GM13976 (cell line): ENCODE measurements at regions not wholly inside any gene's neighbourhood (a gene's known extent, or its start where the extent isn't known, plus 50 kb on each side); places are given as distances from the start of the nearest gene placed in this dataset.

Experiments used
- DNase-seq: peaks from one replicate; pipeline ENCODE4 v3.0.0; 2012; ENCODE audit warnings: low spot score
- in situ Hi-C: fragments of 300-500 bp; cut with MboI; formaldehyde crosslinking; loops from one replicate; pipeline ENCODE4 v1.12.0; 2022; ENCODE audit warnings: low sequenced_read_pairs, mixed read lengths, inconsistent platforms; ENCODE audit not compliant: unreplicated experiment
- TF ChIP-seq, protein P1 (sequence below): IDR thresholded peaks from 2 replicates; pipeline ENCODE4 v1.5.1; 2012; ENCODE audit warnings: borderline replicate concordance, mild to moderate bottlenecking; ENCODE audit not compliant: insufficient read depth; ENCODE audit errors: extremely low read depth, missing control alignments, control extremely low read depth

DNA sequence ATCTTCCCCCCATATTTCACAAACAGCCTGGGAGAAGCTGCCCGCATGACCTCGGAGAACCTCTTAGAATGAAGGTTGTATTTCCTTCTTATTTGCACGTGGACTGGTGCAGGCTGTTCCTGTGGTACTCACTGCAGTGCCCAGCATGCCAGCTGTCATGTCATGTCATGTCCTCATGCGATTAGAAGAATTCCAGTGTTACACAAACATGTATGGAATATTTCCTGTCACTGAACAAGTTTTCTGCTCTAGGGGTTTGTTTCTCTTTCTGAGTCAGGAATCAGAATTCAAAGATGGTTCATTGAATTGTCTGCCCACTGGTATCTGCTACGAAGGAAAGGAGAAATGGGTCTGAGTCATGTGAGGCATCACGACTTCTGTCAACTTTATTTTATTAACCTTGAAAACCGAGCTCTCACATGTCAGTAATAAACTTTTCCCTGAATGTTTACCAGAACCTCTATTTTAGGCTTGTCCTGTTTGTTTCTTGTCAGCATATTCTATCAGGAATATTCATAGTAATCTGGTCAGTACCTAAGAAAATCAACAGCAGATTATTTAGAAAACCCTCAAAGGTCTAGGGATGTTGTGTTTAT is 415.6 kb downstream of the GADD45G start:
- TF ChIP-seq, protein P1, sequence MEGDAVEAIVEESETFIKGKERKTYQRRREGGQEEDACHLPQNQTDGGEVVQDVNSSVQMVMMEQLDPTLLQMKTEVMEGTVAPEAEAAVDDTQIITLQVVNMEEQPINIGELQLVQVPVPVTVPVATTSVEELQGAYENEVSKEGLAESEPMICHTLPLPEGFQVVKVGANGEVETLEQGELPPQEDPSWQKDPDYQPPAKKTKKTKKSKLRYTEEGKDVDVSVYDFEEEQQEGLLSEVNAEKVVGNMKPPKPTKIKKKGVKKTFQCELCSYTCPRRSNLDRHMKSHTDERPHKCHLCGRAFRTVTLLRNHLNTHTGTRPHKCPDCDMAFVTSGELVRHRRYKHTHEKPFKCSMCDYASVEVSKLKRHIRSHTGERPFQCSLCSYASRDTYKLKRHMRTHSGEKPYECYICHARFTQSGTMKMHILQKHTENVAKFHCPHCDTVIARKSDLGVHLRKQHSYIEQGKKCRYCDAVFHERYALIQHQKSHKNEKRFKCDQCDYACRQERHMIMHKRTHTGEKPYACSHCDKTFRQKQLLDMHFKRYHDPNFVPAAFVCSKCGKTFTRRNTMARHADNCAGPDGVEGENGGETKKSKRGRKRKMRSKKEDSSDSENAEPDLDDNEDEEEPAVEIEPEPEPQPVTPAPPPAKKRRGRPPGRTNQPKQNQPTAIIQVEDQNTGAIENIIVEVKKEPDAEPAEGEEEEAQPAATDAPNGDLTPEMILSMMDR = no peak
- DNase-seq = no peak
- in situ Hi-C loops = no loop called here

DNA sequence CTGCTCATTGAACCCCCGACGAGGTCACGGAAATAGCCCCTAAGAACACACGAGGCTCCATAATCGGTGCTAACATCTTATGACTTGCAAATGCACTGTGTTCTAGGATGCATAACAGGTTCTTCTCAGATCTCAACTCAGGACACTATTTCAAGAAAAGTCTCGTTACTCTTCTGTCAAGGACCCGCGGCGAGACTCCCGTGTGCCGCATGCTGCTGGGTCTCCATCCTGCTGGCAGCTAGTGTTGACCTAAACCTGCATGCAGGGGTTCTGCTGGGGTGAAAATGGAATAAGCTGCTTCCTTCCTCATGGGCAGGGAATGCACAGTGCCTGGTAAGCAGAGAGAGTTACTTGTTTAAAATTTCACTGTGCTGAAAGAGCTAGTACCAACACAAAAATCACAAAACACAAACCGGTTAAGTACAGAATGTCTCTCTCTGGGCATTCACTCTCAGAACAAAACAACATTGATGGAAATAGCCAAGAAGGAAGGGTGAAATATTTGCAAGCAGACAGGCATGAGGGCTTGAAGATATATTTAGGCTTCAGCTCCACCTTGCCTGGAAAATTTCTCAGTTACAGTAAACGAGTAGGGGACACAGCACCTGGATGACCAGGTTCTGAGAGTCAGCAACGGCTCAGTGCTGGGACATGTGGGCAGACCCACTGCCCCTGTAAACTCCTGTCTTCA is 416.5 kb downstream of the GADD45G start:
- in situ Hi-C loops = no loop called here
- no peak for DNase-seq
- TF ChIP-seq, protein P1 = no peak

DNA sequence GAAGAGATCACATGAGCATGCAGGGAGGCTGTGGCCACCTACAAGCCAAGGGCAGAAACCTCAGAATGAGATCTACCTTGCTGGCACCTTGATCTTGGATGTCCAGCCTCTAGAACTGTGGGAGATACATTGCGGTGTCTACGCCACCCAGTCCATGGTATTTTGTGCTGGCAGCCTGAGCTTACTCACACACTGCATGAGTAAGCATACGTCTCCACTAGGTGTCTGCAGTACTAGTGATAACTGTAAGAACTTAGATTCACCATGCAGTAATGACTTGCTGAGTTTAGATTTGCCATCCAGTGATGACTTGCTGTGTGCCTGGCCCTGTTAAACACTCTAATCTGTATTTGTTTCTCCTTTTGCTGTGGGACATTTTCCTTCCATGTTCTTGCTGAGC is 417.7 kb downstream of the GADD45G start:
- TF ChIP-seq, protein P1 = no peak
- DNase-seq = no peak
- in situ Hi-C loops = no loop called here

DNA sequence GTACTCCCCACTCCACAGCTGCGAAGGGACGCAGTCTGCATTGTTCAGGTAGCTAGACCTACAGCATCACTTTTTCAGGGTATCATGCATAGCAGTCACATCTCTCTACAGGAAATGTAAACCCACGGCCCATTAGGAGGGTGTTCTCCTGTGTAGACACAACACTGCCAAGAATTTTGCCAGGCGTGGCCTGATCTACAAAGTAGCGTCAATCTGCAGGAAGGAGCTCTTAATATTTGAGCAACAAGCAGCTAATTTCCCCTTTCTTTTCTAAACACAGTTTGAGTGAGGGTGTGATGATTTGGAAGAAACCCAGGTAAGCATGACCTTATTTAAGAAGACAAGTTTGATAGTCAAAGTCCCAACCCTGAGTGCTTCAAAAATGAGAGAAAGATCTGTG is 419.0 kb downstream of the GADD45G start:
- no peak for DNase-seq
- TF ChIP-seq, protein P1 = no peak
- in situ Hi-C loops = no loop called here

DNA sequence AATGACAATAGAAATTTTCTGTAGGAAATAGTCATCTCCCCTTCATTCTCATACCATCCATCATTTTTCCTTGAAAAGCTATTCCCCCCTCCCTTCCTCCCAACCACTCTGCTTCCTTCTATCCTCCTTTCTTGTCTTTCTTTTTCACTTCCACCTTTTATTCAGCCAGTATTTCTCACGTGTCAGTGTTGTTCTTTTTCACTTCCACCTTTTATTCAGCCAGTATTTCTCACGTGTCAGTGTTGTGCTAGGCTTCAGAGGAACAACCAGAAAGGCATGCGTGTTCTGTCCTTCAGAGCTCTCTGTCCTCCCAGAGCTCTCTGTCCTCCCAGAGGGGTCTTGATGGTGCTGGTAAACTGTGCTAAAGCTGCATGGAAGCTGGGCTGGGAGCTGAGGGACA is 419.6 kb downstream of the GADD45G start:
- DNase-seq = no peak
- TF ChIP-seq, protein P1 = no peak
- in situ Hi-C loops = no loop called here

DNA sequence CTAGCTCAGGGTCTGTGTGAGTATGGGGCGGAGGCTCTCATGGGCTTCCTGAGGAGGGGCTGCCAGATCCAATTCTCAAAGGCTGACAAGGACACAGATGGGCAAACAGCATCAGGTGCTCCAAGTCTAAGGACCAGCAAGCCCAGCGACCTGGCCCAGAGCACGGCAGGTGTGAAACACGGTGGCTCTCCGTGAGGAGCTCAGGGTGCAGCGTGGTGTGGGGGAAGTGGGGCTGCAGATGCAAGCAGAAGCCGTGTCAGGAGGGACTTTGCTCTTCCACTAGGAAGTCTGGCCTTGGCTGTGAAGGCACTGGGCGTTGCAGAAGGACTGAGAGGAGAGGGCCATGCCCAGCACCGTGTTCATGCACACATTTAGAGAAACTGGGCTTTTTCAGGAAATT is 420.0 kb downstream of the GADD45G start:
- no peak for DNase-seq
- TF ChIP-seq, protein P1 = no peak
- in situ Hi-C loops = no loop called here
